Activated CD4-positive, alpha-beta memory T cell treated with anti-CD3 and anti-CD28 coated beads for 36 hours (primary cell): ENCODE measurements at regions not wholly inside any gene's neighbourhood (a gene's known extent, or its start where the extent isn't known, plus 50 kb on each side); places are given as distances from the start of the nearest gene placed in this dataset.

ENCODE experiments used
- CTCF ChIA-PET: fragments of 350-600 bp; sonication (Branson Sonifier 250); formaldehyde crosslinking; loops from one replicate; lab custom pipeline; 2021; ENCODE audit warnings: antibody characterized with exemption, inconsistent platforms; lab: Charles Lee
- POLR2A ChIA-PET: fragments of 350-600 bp; sonication (Branson Sonifier 250); formaldehyde crosslinking; loops from one replicate; lab custom pipeline; 2021; ENCODE audit warnings: antibody characterized with exemption; lab: Charles Lee
- DNase-seq: peaks from one replicate; pipeline ENCODE4 v3.0.0-alpha.2; 2020
- H3K27ac Mint-ChIP-seq: one replicate; pipeline ENCODE4 v1.8.0; 2021; ENCODE audit warnings: mixed read lengths
- H3K27me3 Mint-ChIP-seq: one replicate; pipeline ENCODE4 v1.8.0; 2021; ENCODE audit warnings: mixed read lengths
- H3K36me3 Mint-ChIP-seq: one replicate; pipeline ENCODE4 v1.8.0; 2021; ENCODE audit warnings: mixed read lengths
- H3K4me1 Mint-ChIP-seq: one replicate; pipeline ENCODE4 v1.8.0; 2021; ENCODE audit warnings: low read depth, mixed read lengths
- H3K4me3 Mint-ChIP-seq: one replicate; pipeline ENCODE4 v1.8.0; 2021; ENCODE audit warnings: mild to moderate bottlenecking, mixed read lengths
- H3K9me3 Mint-ChIP-seq: one replicate; pipeline ENCODE4 v1.8.0; 2021; ENCODE audit warnings: mixed read lengths
- intact Hi-C: fragments of 100-400 bp; cut with micrococcal nuclease; formaldehyde crosslinking; loops from one replicate; pipeline ENCODE4 v1.15.1; 2023

DNA sequence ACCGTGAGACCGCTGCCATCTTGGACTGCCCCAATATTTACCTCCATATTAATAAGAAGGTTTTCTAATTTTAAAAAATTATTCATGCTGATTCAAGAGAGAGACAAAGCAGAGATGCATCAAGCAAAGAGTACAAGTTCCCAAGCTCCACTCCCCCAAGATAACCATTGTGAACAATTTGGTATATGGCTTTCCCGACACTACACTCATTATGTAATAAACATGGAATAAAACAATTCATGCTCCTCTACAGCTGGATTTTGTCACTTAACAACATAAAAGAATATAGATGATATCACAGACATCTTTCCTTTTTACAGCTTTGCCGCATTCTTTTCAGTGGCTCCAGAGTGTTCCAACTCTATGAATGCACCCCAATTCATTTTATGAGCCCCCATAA, 307.6 kb downstream of the FGFR2 start:
- Mint-ChIP-seq H3K9me3 (no peaks in the 10 kb centered on the region), H3K27me3 (peaks cover 7% of the 10 kb centered on the region), H3K4me3 (no peak overlapping the region), H3K27ac (no peak overlapping the region), H3K36me3 (no peaks in the 10 kb centered on the region), H3K4me1 (no peaks in the 10 kb centered on the region)
- ChIA-PET POLR2A (no interaction called here), CTCF (no interaction called here)
- no peak for DNase-seq
- intact Hi-C loops: no loop called here

- DNase-seq: no peak
- CTCF ChIA-PET: no interaction called here
- no peaks in the 10 kb centered on the region for H3K36me3 Mint-ChIP-seq
Measured at GRCh38 chr10:121291376-121291775, 306.9 kb downstream of the FGFR2 start.

DNA sequence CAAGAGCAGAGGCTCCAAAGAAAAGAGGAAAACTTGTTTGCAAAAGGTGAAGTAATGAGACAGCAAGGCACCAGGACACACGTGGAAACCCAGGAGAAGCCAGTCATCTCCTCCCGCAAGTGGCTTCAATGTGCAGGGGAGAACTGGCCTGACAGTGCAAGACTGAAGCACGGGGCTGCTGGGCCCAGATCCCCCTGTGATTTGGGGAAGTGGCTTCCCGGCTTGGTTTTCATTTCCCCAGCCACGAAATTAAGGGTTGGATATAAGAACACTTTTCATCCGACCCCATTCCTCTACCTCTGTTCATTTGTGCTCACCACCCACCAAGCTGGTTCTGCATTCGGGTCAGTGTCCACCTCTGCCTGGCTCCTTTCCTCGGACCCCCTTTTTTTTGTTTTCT, 306.4 kb downstream of the FGFR2 start:
- Mint-ChIP-seq H3K27ac (no peak overlapping the region), H3K36me3 (no peaks in the 10 kb centered on the region), H3K27me3 (peaks cover 7% of the 10 kb centered on the region), H3K9me3 (no peaks in the 10 kb centered on the region), H3K4me3 (no peak overlapping the region), H3K4me1 (no peaks in the 10 kb centered on the region)
- intact Hi-C loops: no loop called here
- ChIA-PET CTCF (no interaction called here), POLR2A (no interaction called here)
- DNase-seq: no peak

More at GRCh38 chr10:121291376-121291775, 306.9 kb downstream of the FGFR2 start:
- no peak overlapping the region for H3K4me3 Mint-ChIP-seq
- H3K27me3 Mint-ChIP-seq: peaks cover 7% of the 10 kb centered on the region
- no peaks in the 10 kb centered on the region for H3K9me3 Mint-ChIP-seq
- intact Hi-C loops: no loop called here
- H3K4me1 Mint-ChIP-seq: no peaks in the 10 kb centered on the region
- POLR2A ChIA-PET: no interaction called here
- H3K27ac Mint-ChIP-seq: no peak overlapping the region

GRCh38 chr10:121292321-121292720, 305.9 kb downstream of the FGFR2 start:
- no peak for DNase-seq
- Mint-ChIP-seq H3K4me3 (no peak overlapping the region), H3K27me3 (peaks cover 7% of the 10 kb centered on the region), H3K36me3 (no peaks in the 10 kb centered on the region), H3K27ac (no peak overlapping the region), H3K4me1 (no peaks in the 10 kb centered on the region), H3K9me3 (no peaks in the 10 kb centered on the region)
- intact Hi-C loops: no loop called here
- ChIA-PET CTCF (no interaction called here), POLR2A (no interaction called here)

DNA sequence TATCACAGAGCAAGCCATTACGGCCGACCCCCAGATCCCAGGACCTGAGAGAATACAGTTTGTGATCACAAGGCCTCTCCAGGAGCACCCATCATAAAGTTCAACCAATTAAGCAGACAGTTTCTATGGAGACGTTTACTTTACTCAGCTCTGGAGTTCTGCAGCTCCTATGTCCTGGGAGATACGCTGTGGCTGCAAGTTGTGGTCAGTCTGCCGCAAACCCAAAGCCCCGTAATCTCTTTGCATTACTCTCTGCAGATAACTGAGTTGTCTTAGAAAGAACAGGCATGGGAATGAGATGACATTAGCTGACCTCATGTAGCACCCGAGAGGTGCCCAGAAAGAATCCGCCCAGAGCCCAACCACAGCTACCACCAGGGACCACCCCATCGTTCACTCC, 305.1 kb downstream of the FGFR2 start:
- POLR2A ChIA-PET: no interaction called here
- H3K36me3 Mint-ChIP-seq: no peaks in the 10 kb centered on the region
- intact Hi-C loops: no loop called here
- H3K4me3 Mint-ChIP-seq: no peak overlapping the region
- no peaks in the 10 kb centered on the region for H3K9me3 Mint-ChIP-seq
- no peak overlapping the region for H3K27ac Mint-ChIP-seq
- DNase-seq: no peak
- H3K27me3 Mint-ChIP-seq: peaks cover 7% of the 10 kb centered on the region
- no peaks in the 10 kb centered on the region for H3K4me1 Mint-ChIP-seq
- CTCF ChIA-PET: no interaction called here

- DNase-seq: no peak
- Mint-ChIP-seq H3K36me3 (no peaks in the 10 kb centered on the region), H3K27me3 (peaks cover 7% of the 10 kb centered on the region), H3K9me3 (no peaks in the 10 kb centered on the region), H3K27ac (no peak overlapping the region), H3K4me1 (no peaks in the 10 kb centered on the region), H3K4me3 (no peak overlapping the region)
- ChIA-PET POLR2A (no interaction called here), CTCF (no interaction called here)
- intact Hi-C loops: no loop called here
Measured at GRCh38 chr10:121294630-121295029, 303.6 kb downstream of the FGFR2 start.

DNA sequence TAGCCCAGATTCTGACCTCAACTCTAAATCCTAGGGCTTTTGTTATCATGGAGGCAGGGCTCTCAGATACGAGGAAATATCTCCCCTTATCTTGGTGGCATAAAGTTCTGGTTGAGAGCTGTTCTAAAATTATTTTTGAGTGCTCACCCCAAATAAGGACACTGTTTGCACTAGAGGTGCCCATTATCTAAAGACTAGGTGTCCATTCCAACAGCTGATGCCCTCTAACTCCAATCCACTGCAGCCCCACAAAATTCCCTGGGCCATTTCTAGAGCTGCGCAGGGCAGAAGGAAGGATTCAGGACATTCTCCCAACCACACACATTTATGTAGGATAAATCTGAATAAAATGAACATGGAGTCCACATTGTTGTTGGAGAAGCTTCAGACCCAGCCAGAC, 301.9 kb downstream of the FGFR2 start:
- no peak for DNase-seq
- no peaks in the 10 kb centered on the region for H3K9me3 Mint-ChIP-seq
- H3K4me1 Mint-ChIP-seq: no peaks in the 10 kb centered on the region
- ChIA-PET POLR2A (no interaction called here), CTCF (no interaction called here)
- H3K27me3 Mint-ChIP-seq: peaks cover 5% of the 10 kb centered on the region
- no peak overlapping the region for H3K4me3 Mint-ChIP-seq
- no peak overlapping the region for H3K27ac Mint-ChIP-seq
- intact Hi-C loops: no loop called here
- H3K36me3 Mint-ChIP-seq: no peaks in the 10 kb centered on the region

- ChIA-PET CTCF (no interaction called here), POLR2A (no interaction called here)
- Mint-ChIP-seq H3K4me3 (no peak overlapping the region), H3K36me3 (no peaks in the 10 kb centered on the region), H3K4me1 (no peaks in the 10 kb centered on the region), H3K27me3 (peaks cover 3% of the 10 kb centered on the region), H3K27ac (no peak overlapping the region), H3K9me3 (no peaks in the 10 kb centered on the region)
- no peak for DNase-seq
- intact Hi-C loops: no loop called here
Measured at GRCh38 chr10:121296881-121297585, 301.2 kb downstream of the FGFR2 start.

DNA sequence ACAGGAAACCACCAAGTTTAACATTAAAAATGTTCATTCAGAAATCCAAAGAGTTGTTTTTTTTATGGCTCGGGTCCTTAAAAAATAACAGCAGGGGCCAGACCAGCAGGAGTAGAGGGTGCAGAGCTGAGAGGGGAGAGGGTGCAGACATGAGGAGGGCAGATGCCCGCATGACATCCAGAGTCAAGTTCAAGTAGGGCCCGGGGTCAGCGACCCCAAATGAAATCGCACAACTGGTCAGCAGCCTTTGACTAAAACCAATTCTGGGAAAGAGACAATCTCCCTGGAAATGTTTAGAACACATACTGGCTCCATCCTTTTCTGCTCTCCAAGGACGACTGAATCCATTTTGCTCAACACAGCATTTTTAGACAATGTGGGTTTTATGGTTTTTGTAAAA, 297.5 kb downstream of the FGFR2 start:
- H3K9me3 Mint-ChIP-seq: no peaks in the 10 kb centered on the region
- no peak overlapping the region for H3K27ac Mint-ChIP-seq
- intact Hi-C loops: no loop called here
- no peaks in the 10 kb centered on the region for H3K4me1 Mint-ChIP-seq
- no peak overlapping the region for H3K4me3 Mint-ChIP-seq
- H3K36me3 Mint-ChIP-seq: no peaks in the 10 kb centered on the region
- ChIA-PET CTCF (no interaction called here), POLR2A (no interaction called here)
- no peak for DNase-seq
- H3K27me3 Mint-ChIP-seq: no peaks in the 10 kb centered on the region

- CTCF ChIA-PET: no interaction called here
- Mint-ChIP-seq H3K4me1 (no peaks in the 10 kb centered on the region), H3K36me3 (no peaks in the 10 kb centered on the region), H3K27me3 (no peaks in the 10 kb centered on the region), H3K4me3 (no peak overlapping the region), H3K9me3 (peaks cover 1% of the 10 kb centered on the region), H3K27ac (no peak overlapping the region)
- POLR2A ChIA-PET: no interaction called here
- intact Hi-C loops: no loop called here
- no peak for DNase-seq
Measured at GRCh38 chr10:121302541-121303180, 295.6 kb downstream of the FGFR2 start.

DNA sequence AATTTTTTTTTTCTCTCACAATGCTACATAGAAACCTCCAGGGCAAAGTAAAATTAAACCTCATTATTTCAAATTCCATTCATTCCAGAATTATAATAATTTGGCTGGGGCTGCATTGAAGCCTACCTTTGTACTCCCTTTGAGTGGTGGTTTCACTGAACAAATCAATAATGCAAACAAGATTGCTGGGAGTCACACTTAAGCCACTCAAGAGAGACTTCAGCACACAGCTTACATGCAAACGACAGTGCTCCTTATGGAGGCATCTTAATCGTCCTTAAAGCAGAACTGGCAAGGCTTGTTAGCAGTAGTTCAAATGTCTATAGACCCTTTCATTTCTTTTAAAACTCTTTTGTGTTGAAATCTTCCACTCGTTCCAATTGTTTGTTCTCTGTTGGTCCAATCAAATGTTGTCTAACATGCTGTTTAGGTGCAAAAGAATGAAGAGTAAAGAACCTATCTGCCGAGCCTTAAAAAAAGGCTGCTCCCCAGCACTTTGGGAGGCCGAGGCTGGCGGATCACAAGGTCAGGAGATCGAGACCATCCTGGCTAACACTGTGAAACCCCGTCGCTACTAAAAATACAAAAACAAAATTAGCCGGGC, 294.9 kb downstream of the FGFR2 start:
- intact Hi-C loops: no loop called here
- ChIA-PET POLR2A (no interaction called here), CTCF (no interaction called here)
- Mint-ChIP-seq H3K27ac (no peak overlapping the region), H3K36me3 (no peaks in the 10 kb centered on the region), H3K9me3 (peaks cover 3% of the 10 kb centered on the region), H3K4me1 (no peaks in the 10 kb centered on the region), H3K27me3 (no peaks in the 10 kb centered on the region), H3K4me3 (no peak overlapping the region)
- DNase-seq: no peak

DNA sequence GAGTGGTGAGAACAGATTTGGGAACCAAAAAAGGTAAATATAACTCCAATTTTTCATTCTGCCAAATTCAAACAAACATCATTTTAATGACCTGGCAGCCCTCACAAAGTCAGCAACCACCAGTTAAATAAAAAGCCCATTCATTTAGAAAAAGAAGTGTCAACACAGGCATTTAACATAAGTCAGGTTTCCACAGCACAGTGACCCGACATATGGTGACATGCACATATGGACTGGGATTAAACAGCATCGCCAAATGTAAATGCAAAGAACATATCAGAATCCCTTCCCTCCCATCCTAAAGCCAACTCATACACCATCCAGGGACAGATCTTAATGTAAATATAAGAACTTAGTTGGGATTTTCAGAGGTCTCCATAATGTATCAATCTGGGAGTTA, 293.2 kb downstream of the FGFR2 start:
- intact Hi-C loops: no loop called here

More for the DNA sequence above, 293.2 kb downstream of the FGFR2 start:
- H3K9me3 Mint-ChIP-seq: peaks cover 3% of the 10 kb centered on the region
- no peak overlapping the region for H3K4me3 Mint-ChIP-seq
- H3K27me3 Mint-ChIP-seq: no peaks in the 10 kb centered on the region
- no peak for DNase-seq
- H3K4me1 Mint-ChIP-seq: no peaks in the 10 kb centered on the region
- CTCF ChIA-PET: no interaction called here
- no peak overlapping the region for H3K27ac Mint-ChIP-seq
- no peaks in the 10 kb centered on the region for H3K36me3 Mint-ChIP-seq
- POLR2A ChIA-PET: no interaction called here
